ENCODE measurements at regions not wholly inside any gene's neighbourhood (a gene's known extent, or its start where the extent isn't known, plus 50 kb on each side); places are given as distances from the start of the nearest gene placed in this dataset.
"Not testable (repeated sequence)": the region's sequence is repeated elsewhere in the genome, so short reads cannot be mapped to it uniquely, and the experiment has no call there.

DNA sequence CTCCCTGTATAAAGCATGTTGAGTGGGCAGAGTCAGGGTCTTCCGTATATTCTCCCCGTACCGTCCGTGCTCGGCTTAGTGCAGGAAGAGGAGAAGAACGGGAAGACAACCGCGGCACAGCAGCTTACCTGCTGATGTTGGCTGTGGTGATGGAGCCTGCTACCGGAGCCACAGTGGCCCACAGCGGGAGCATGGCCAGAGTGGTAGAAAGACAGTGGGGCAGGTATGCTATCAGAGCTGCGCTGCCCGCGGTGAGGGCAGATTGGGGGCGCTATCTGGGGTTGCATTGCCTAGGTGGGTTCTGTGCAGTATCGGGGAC is 120.7 kb upstream of the VPREB1 start:
- H3K27me3 Mint-ChIP-seq (ENCODE audit: low read depth): peaks cover 18% of the 10 kb centered on the region
- CTCF ChIA-PET: no interaction called here
- H3K9me3 Mint-ChIP-seq (ENCODE audit: insufficient read depth): no peaks in the 10 kb centered on the region
- POLR2A ChIA-PET: no interaction called here
- ATAC-seq: no peak
- DNase-seq: no peak
- H3K4me1 Mint-ChIP-seq (ENCODE audit: low read depth): peaks cover 3% of the 10 kb centered on the region
- no peaks in the 10 kb centered on the region for H3K36me3 Mint-ChIP-seq (ENCODE audit: low read depth)
- H3K27ac Mint-ChIP-seq: no peak overlapping the region
- H3K4me3 Mint-ChIP-seq: no peak overlapping the region

DNA sequence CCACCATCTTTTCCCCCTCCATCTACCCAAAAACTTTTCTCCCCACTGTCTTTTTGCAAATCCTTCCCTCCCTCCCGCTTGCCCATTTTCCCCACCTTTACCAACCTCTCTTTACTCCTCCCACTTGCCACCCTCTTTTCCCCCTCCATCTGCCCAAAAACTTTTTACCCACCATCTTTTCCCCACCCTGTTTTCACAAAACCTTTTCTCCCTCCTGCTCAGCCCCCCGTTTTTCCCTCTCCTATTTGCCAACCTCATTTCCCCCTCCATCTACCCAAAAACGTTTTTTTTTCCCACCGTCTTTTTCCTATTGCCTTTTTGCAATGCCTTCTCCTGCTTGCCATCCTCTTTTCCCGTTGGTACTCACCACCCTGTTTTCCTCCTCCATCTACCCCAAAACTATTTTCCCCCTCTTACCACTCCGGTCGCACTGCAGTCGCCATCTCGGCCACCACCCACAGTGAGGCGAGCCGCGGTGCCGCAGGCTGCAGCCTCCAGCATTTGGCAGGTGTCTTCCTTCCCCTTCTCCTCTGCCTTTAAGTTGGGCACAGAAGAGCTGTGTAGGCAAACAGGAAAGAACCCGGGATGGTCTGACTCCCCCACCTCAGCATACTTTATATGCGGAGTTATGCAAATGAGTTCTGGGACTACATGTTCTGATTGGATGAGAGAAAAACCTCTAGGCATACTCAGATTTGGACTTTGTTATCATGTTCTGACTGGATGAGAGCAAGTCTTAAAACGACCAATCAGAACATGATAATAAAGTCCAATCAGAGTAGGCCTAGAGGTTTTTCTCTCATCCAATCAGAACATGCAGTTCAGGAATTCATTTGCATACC is 121.2 kb upstream of the VPREB1 start:
- POLR2A ChIA-PET: no interaction called here
- Mint-ChIP-seq H3K4me3 (no peak overlapping the region), H3K4me1 (ENCODE audit: low read depth) (peaks cover 3% of the 10 kb centered on the region), H3K36me3 (ENCODE audit: low read depth) (no peaks in the 10 kb centered on the region), H3K27me3 (ENCODE audit: low read depth) (peaks cover 17% of the 10 kb centered on the region), H3K27ac (no peak overlapping the region), H3K9me3 (ENCODE audit: insufficient read depth) (no peaks in the 10 kb centered on the region)
- ATAC-seq (no peak), DNase-seq (no peak)
- CTCF ChIA-PET: no interaction called here

DNA sequence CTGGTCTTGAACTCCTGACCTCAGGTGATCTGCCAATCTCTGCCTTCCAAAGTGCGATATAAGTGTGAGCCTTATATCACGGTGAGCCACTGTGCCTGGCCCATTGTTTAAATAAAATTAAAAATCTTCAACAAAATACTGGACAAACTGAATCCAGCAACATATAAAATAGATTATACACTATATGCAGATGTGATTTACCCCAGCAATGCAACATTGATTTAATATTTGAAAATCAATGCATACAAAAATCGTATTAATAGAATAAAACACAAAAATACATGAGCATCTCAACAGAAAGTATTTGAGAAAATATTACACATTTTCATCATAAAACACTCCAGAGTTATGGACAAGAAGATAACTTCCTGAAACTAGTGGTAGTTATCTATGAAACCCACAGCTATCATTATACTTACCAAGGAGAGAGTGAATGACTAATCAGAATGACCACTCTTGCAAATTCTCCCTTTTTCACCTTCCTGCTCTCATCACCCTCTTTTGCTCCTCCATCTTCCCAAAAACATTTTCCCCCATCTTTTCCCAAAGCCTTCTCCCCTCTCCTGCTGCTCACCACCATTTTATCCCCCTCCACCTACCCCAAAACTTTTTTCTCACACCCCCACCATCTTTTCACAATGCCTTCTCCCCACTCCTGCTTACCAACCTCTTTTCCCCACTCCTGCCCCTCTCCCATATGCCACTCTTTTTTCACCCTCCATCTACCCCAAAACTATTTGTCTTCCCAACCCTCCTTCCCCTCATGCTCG is 122.1 kb upstream of the VPREB1 start:
- no peak overlapping the region for H3K27ac Mint-ChIP-seq
- no peak for DNase-seq
- no peaks in the 10 kb centered on the region for H3K36me3 Mint-ChIP-seq (ENCODE audit: low read depth)
- no peak overlapping the region for H3K4me3 Mint-ChIP-seq
- peaks cover 17% of the 10 kb centered on the region for H3K27me3 Mint-ChIP-seq (ENCODE audit: low read depth)
- H3K9me3 Mint-ChIP-seq (ENCODE audit: insufficient read depth): no peaks in the 10 kb centered on the region
- CTCF ChIA-PET: no interaction called here
- H3K4me1 Mint-ChIP-seq (ENCODE audit: low read depth): peaks cover 3% of the 10 kb centered on the region
- ATAC-seq: no peak
- POLR2A ChIA-PET: no interaction called here

DNA sequence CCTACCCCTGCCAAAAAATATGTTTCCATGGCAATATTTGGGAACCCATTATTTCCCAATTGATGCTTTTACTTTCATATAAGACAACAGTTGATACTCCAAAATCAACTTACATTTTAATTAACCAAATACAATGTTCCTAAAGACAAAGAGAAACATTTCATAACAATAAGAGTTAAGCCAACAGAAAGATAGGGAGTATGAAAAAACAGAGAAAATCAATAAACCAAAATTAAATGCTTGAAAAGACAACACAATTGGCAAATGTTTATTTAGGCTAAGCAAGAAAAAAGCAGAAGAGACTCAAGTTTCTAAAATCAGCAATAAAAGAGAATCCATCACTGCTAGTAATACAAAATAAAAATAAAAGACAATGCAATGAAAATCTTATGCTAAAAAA is 123.1 kb upstream of the VPREB1 start:
- peaks cover 17% of the 10 kb centered on the region for H3K27me3 Mint-ChIP-seq (ENCODE audit: low read depth)
- peaks cover 3% of the 10 kb centered on the region for H3K4me1 Mint-ChIP-seq (ENCODE audit: low read depth)
- DNase-seq (no peak), ATAC-seq (no peak)
- H3K27ac Mint-ChIP-seq: no peak overlapping the region
- ChIA-PET CTCF (no interaction called here), POLR2A (no interaction called here)
- no peaks in the 10 kb centered on the region for H3K36me3 Mint-ChIP-seq (ENCODE audit: low read depth)
- no peak overlapping the region for H3K4me3 Mint-ChIP-seq
- H3K9me3 Mint-ChIP-seq (ENCODE audit: insufficient read depth): no peaks in the 10 kb centered on the region

DNA sequence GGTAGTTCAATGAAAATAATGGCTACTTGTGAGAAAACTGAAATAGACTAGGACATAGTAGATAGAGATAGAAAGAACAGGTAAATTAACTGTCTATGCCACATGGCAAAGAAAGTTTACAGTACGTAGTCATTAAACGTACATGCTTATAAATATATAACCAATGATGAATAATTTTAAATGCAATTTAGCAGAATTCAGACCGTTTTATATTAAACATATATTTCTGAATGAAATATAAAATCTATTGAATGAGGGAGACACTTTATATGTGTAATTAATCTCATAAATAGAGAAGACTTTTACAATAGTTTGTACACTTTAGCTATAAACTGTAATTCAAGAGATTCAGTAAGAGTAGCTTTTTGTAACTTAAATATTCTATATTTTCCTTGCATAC is 124.4 kb upstream of the VPREB1 start:
- POLR2A ChIA-PET: no interaction called here
- Mint-ChIP-seq H3K4me3 (no peak overlapping the region), H3K27ac (no peak overlapping the region), H3K4me1 (ENCODE audit: low read depth) (peaks cover under 1% of the 10 kb centered on the region), H3K9me3 (ENCODE audit: insufficient read depth) (no peaks in the 10 kb centered on the region), H3K36me3 (ENCODE audit: low read depth) (no peaks in the 10 kb centered on the region), H3K27me3 (ENCODE audit: low read depth) (peaks cover 17% of the 10 kb centered on the region)
- no peak for DNase-seq
- CTCF ChIA-PET: no interaction called here
- no peak for ATAC-seq

DNA sequence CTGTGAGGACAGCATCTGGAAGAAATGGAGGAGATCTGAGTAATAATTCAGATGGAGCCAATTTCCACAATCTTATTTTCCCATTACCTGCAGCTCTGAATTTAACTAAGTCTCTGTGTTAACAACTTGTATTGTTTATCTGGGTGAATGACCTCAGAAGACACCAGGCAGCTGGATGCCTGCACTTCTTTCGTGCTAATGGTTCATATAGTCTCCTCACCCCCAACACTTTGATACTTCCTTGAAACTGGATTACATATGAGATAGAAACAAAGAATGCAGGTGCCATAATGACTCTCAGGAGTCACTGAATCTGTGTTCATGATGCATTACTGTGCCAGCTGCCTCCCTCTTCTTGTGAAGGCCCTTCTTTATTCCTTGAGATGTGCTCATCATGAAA is 125.6 kb upstream of the VPREB1 start:
- POLR2A ChIA-PET: no interaction called here
- Mint-ChIP-seq H3K4me1 (ENCODE audit: low read depth) (no peaks in the 10 kb centered on the region), H3K9me3 (ENCODE audit: insufficient read depth) (no peaks in the 10 kb centered on the region), H3K27me3 (ENCODE audit: low read depth) (peaks cover 17% of the 10 kb centered on the region), H3K36me3 (ENCODE audit: low read depth) (no peaks in the 10 kb centered on the region), H3K4me3 (no peak overlapping the region), H3K27ac (no peak overlapping the region)
- DNase-seq (no peak), ATAC-seq (no peak)
- CTCF ChIA-PET: interaction anchor here (1.4 to 1.5 kb wide), 3 partner anchors 8 to 16 kb away, joined by 3 to 6 read pairs (median 3); no protein-coding TSS in a partner anchor

DNA sequence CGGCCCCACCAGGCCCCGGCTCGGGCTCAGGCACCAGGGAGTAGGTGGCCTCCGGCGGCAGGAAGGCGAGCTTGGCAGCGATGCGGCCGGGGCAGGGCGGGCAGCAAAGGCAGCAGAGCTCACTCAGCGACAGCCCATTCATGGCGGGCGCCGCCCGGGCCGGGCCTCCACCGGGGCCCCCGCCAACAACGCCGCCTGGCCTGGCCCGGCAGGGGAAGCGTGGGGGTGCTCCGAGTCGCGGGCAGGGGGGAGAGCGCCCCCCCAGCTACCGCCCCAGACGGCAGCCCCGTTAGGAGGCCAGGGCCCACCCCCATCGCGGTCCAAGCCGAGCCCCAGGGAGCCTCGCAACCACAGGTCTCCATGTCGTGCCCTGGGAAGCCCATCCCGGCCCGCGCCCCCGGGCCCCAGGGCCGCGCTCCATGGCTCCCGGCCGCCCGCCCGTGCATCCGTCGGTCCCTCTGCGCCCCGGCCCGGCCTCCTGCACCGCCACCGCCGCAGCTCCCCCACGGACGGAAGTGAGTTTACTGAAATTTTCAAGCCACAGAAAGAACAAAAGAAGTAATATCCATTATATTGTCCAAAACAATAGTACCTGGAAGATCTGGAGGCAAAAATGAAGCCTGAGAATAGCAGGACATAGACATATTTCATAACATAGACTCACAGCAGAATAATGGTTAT is 126.6 kb upstream of the VPREB1 start:
- H3K36me3 Mint-ChIP-seq (ENCODE audit: low read depth); H3K27ac Mint-ChIP-seq; DNase-seq; H3K9me3 Mint-ChIP-seq (ENCODE audit: insufficient read depth); ATAC-seq; POLR2A ChIA-PET; H3K4me1 Mint-ChIP-seq (ENCODE audit: low read depth); H3K4me3 Mint-ChIP-seq: not testable (repeated sequence)
- peaks cover 14% of the 10 kb centered on the region for H3K27me3 Mint-ChIP-seq (ENCODE audit: low read depth)
- CTCF ChIA-PET: interaction anchor here (0.9 to 1.5 kb wide), 3 partner anchors 7 to 305 kb away, joined by 3 to 6 read pairs (median 3); no protein-coding TSS in a partner anchor

DNA sequence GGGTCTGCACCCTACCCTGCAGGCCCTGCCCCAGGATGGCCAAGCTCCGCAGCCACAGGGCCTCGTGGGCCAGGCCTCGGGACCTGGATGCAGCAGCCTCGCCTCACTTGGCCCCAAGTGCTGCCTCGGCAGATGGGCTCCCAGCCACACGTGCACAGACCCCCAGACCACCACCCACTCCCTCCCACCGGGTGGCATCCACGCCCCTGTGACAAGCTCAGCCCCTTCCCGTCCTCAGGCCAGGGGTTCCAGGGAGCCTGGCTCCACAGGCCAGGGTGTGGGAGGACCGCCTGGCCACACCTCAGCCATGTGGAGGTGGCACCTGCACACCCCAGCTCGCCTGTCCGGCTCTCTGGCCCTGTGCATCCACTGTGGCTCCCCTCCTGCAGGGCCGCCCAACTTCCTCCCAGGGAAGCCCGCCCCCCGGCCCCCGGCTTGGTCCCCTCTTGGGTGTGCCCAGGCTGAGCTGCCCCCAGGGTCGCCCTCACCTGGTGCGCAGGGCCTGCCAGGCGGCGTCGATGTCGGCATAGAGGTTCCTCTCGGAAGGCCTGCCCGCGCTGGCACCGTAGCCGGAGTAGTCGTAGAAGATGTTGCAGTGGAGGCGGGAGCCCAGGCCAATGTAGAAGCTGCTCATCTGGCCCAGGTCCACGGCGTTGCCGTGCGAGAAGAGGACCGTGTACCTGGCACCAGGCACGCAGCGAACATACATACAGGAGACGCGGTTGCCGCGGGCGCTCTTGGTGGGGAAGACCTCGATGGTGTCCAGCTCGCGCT is 127.4 kb upstream of the VPREB1 start:
- H3K4me1 Mint-ChIP-seq (ENCODE audit: low read depth); POLR2A ChIA-PET; H3K27ac Mint-ChIP-seq; ATAC-seq; H3K36me3 Mint-ChIP-seq (ENCODE audit: low read depth); H3K9me3 Mint-ChIP-seq (ENCODE audit: insufficient read depth); H3K4me3 Mint-ChIP-seq; DNase-seq; CTCF ChIA-PET: not testable (repeated sequence)
- H3K27me3 Mint-ChIP-seq (ENCODE audit: low read depth): peaks cover 11% of the 10 kb centered on the region

DNA sequence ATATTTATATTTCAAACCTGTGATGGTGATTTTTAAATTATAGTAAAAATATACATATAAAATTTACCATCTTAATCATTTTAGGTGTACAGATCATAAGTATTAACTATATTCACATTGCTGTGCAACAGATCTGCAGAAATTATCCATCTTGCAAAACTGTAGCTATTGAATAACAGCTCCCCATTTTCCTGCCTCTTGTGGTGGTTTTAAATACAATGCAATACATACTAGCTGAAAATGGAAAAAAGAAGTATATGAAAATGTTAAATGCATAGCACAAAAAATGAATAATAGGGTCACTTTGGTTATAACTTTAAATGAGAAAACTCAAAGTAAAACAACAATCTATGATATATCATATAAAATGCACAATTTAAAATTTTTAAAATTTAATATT is 130.9 kb upstream of the VPREB1 start:
- ChIA-PET POLR2A (no interaction called here), CTCF (no interaction called here)
- Mint-ChIP-seq H3K36me3 (ENCODE audit: low read depth) (no peaks in the 10 kb centered on the region), H3K4me3 (no peak overlapping the region), H3K27ac (no peak overlapping the region), H3K27me3 (ENCODE audit: low read depth) (peaks cover 4% of the 10 kb centered on the region), H3K9me3 (ENCODE audit: insufficient read depth) (no peaks in the 10 kb centered on the region), H3K4me1 (ENCODE audit: low read depth) (peaks cover 17% of the 10 kb centered on the region)
- DNase-seq: no peak
- ATAC-seq: no peak

DNA sequence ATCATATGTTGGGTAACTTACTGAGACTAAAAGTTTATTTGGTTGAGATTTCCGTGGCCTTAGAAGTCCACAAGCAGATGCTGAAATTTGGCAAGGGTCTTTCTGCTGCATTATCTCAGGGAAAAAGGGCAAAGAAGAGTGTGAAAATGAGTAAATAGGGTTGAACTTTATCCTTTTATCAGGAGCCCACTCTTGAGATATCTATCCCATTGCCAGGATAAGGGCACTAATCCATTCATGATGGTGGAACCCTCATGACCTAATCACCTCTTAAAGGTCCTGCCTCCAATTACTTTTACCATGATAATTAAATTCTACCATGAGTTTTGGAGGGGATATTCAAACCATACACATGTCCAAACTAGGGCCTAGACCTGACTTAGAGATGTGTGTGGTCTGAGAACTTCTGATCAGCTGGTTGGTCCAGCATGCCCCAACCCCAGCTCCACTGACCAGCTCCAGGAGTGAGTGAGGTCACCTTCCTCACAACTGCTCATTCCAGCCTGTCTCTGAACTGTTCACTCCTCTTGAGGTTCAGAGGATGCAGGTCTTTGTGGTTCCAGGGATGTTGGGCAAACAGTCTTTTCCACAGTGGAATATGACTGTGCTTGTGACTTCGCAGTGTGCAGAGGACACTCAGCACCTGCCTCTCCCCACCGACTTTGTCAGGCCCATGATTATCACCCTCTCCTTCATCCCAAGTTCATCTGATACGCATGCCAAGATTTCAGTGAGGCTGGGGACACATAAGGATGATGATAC is 130.1 kb upstream of the TOP3B start:
- Mint-ChIP-seq H3K27me3 (ENCODE audit: low read depth) (peaks cover 2% of the 10 kb centered on the region), H3K36me3 (ENCODE audit: low read depth) (no peaks in the 10 kb centered on the region), H3K4me1 (ENCODE audit: low read depth) (peaks cover 17% of the 10 kb centered on the region), H3K27ac (no peak overlapping the region), H3K9me3 (ENCODE audit: insufficient read depth) (no peaks in the 10 kb centered on the region), H3K4me3 (no peak overlapping the region)
- no peak for DNase-seq
- CTCF ChIA-PET: interaction anchor here (2.6 kb wide), 1 partner anchor 24 kb away, joined by 15 read pairs; no protein-coding TSS in a partner anchor
- POLR2A ChIA-PET: no interaction called here
- ATAC-seq: no peak

DNA sequence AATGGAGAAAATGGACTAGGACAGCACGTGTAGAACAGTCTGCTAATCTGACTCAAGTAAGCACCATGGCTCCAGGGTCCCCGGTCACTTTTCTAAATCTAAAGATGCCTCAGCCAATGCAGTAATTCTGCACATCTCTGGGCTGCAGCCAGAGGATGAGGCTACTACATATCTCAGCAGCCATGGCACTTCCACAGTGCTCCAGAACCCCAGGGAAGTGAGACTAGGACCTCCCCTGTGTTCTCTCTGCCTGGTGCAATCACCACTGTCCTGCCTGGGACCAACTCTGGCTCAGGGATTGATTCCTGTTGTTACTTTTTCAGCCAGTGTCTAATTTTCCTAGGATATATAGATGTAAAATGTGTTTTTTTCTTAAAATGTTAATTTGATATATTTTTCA is 129.4 kb upstream of the TOP3B start:
- Mint-ChIP-seq H3K4me3 (no peak overlapping the region), H3K27ac (no peak overlapping the region), H3K27me3 (ENCODE audit: low read depth) (peaks cover 4% of the 10 kb centered on the region), H3K9me3 (ENCODE audit: insufficient read depth) (no peaks in the 10 kb centered on the region), H3K36me3 (ENCODE audit: low read depth) (no peaks in the 10 kb centered on the region), H3K4me1 (ENCODE audit: low read depth) (peaks cover 17% of the 10 kb centered on the region)
- ChIA-PET CTCF (interaction anchor here (1.1 to 2.6 kb wide), 7 partner anchors 12 to 642 kb away, joined by 3 to 15 read pairs (median 8); no protein-coding TSS in a partner anchor), POLR2A (interaction anchor here (0.9 kb wide), 1 partner anchor 345 kb away, joined by 3 read pairs; no protein-coding TSS in a partner anchor)
- DNase-seq (no peak), ATAC-seq (no peak)
